Common myeloid progenitor, CD34-positive (primary cell): ENCODE measurements at regions not wholly inside any gene's neighbourhood (a gene's known extent, or its start where the extent isn't known, plus 50 kb on each side); places are given as distances from the start of the nearest gene placed in this dataset.

ENCODE experiments used
- CTCF ChIA-PET: fragments of 350-600 bp; sonication (Branson Sonifier 250); formaldehyde crosslinking; loops from one replicate; lab custom pipeline; 2021; ENCODE audit warnings: antibody characterized with exemption; lab: Charles Lee
- POLR2A ChIA-PET: fragments of 350-600 bp; sonication (Branson Sonifier 250); formaldehyde crosslinking; loops from one replicate; lab custom pipeline; 2021; ENCODE audit warnings: antibody characterized with exemption; lab: Charles Lee
- DNase-seq, 3 donors: peaks; one replicate each; pipeline versions ENCODE4 v3.0.0 to v3.0.0-alpha.2; 2013
- H3K27ac ChIP-seq, 2 experiments: 1 replicate in 1 of 2; 2 replicates in 1 of 2; pipeline ENCODE4 v1.7.0; 2013; ENCODE audit warnings: inconsistent platforms in 2 of 2, low read length in 2 of 2, mild to moderate bottlenecking in 2 of 2, low read depth in 1 of 2, moderate library complexity in 1 of 2; ENCODE audit not compliant: severe bottlenecking in 2 of 2, insufficient read depth in 1 of 2, poor library complexity in 1 of 2
- H3K27me3 ChIP-seq, 5 experiments: replicated peaks in 2 of 5; 1 replicate in 3 of 5; 2 replicates in 2 of 5; pipeline versions ENCODE4 v1.6.1 to v1.7.0; 2013; ENCODE audit warnings: low read length in 4 of 5, mild to moderate bottlenecking in 2 of 5, moderate library complexity in 2 of 5, inconsistent platforms in 1 of 5; ENCODE audit not compliant: insufficient read depth in 5 of 5, control insufficient read depth in 4 of 5
- H3K36me3 ChIP-seq, 4 experiments: 1 replicate in 2 of 4; 2 replicates in 2 of 4; pipeline versions ENCODE4 v1.6.1 to v1.7.0; 2013; ENCODE audit warnings: low read length in 3 of 4, control low read depth in 1 of 4, mild to moderate bottlenecking in 1 of 4; ENCODE audit not compliant: control insufficient read depth in 4 of 4, insufficient read depth in 4 of 4
- H3K4me1 ChIP-seq, 4 experiments: 1 replicate in 3 of 4; 2 replicates in 1 of 4; pipeline versions ENCODE4 v1.6.1 to v1.7.1; 2013; ENCODE audit warnings: low read length in 3 of 4, mild to moderate bottlenecking in 3 of 4, control low read depth in 1 of 4, inconsistent platforms in 1 of 4, moderate library complexity in 1 of 4; ENCODE audit not compliant: control insufficient read depth in 4 of 4, insufficient read depth in 4 of 4; ENCODE audit errors: control extremely low read depth in 1 of 4
- H3K4me3 ChIP-seq, 7 experiments: 1 replicate in 4 of 7; 2 replicates in 3 of 7; pipeline versions ENCODE4 v1.5.1 to v1.7.0; 2013; ENCODE audit warnings: mild to moderate bottlenecking in 7 of 7, low read length in 6 of 7, moderate library complexity in 6 of 7, inconsistent platforms in 2 of 7, low read depth in 2 of 7, control low read depth in 1 of 7; ENCODE audit not compliant: insufficient read depth in 4 of 7, control insufficient read depth in 1 of 7; ENCODE audit errors: extremely low read depth in 1 of 7
- H3K9me3 ChIP-seq, 5 experiments: 1 replicate in 4 of 5; 2 replicates in 1 of 5; pipeline versions ENCODE4 v1.6.1 to v1.7.1; 2013; ENCODE audit warnings: low read length in 4 of 5, mild to moderate bottlenecking in 2 of 5, inconsistent platforms in 1 of 5, low read depth in 1 of 5, moderate library complexity in 1 of 5; ENCODE audit not compliant: control insufficient read depth in 4 of 5, insufficient read depth in 2 of 5; ENCODE audit errors: control extremely low read depth in 1 of 5
- WGBS: methylation state at CpG from one replicate; pipeline ENCODE4 v1.1.5; 2013; ENCODE audit not compliant: insufficient coverage; 5-methylcytosine and 5-hydroxymethylcytosine counted together

GRCh38 chr16:77551357-77551756 lies 116.5 kb upstream of the ADAMTS18 start:
- Histone ChIP-seq H3K4me1 (no peaks in the 10 kb centered on the region), H3K9me3 (no peaks in the 10 kb centered on the region), H3K27ac (no peak overlapping the region), H3K4me3 (no peak overlapping the region), H3K36me3 (no peaks in the 10 kb centered on the region), H3K27me3 (peaks cover 0 to 3% (median 2%) of the 10 kb centered on the region in 5 experiments)
- CTCF ChIA-PET: no interaction called here
- no peak for DNase-seq
- 95% methylated on average over 2 of the region's 2 CpGs for WGBS
- POLR2A ChIA-PET: no interaction called here

DNA sequence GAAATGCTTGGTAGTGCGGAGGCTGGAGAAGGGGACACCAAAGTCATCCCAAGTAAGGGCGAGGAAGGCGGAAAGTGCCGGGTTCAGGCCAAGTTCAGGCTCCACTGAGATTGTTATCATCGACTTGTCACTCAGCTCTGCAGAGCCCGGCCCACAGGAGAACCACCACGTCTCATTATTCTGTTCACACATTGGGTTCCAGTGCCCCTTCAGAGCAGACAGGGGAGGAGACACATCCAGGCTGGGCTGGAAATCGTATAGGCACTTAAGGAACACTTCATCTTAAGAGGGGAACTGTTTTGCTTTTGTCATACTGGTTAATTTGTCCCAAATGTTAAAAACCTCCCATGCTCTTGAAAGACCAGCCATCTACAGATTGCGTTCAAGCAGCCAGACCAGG lies 118.3 kb upstream of the ADAMTS18 start:
- ChIA-PET CTCF (no interaction called here), POLR2A (no interaction called here)
- WGBS: 85% methylated on average over 9 of the region's 9 CpGs
- DNase-seq: no peak
- Histone ChIP-seq H3K4me3 (no peak overlapping the region), H3K27ac (no peak overlapping the region), H3K4me1 (no peaks in the 10 kb centered on the region), H3K27me3 (peaks cover 2 to 3% (median 3%) of the 10 kb centered on the region in 5 experiments), H3K36me3 (no peaks in the 10 kb centered on the region), H3K9me3 (no peaks in the 10 kb centered on the region)

GRCh38 chr16:77555126-77555525 lies 120.3 kb upstream of the ADAMTS18 start:
- ChIA-PET CTCF (interaction anchor here (1.1 kb wide), 1 partner anchor 29 kb away, joined by 3 read pairs; no protein-coding TSS in a partner anchor), POLR2A (no interaction called here)
- H3K27ac ChIP-seq: no peak overlapping the region
- no CpG with 5 or more reads among the region's 1 CpG for WGBS
- H3K36me3 ChIP-seq: no peaks in the 10 kb centered on the region
- no peak for DNase-seq
- H3K4me1 ChIP-seq: no peaks in the 10 kb centered on the region
- no peaks in the 10 kb centered on the region for H3K9me3 ChIP-seq
- H3K27me3 ChIP-seq: peaks cover 2 to 3% (median 3%) of the 10 kb centered on the region in 5 experiments
- H3K4me3 ChIP-seq: no peak overlapping the region

DNA sequence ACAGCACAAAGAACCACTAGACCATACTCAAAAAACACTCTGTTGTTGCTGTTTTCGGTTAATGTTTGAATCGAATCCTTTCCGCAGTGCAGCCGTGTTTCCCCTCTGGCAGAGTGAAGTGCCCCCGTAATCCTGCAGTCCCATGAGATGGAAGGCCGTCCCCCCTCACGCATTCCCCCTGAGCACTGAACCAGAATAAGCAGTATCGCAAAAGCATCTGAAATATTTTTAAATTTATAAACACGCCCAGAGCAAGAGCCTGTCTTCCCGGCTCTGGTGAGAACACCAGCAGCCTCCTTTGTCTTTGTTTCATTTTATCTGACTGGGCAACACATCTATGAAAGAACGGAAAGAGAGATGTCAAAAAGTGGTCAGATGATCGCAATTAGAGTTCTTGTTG lies 121.0 kb upstream of the ADAMTS18 start:
- CTCF ChIA-PET: no interaction called here
- Histone ChIP-seq H3K9me3 (no peaks in the 10 kb centered on the region), H3K36me3 (no peaks in the 10 kb centered on the region), H3K27me3 (peaks cover 2 to 3% (median 2%) of the 10 kb centered on the region in 5 experiments), H3K4me3 (no peak overlapping the region), H3K4me1 (no peaks in the 10 kb centered on the region), H3K27ac (no peak overlapping the region)
- 92% methylated on average over 11 of the region's 12 CpGs for WGBS
- DNase-seq: no peak
- POLR2A ChIA-PET: no interaction called here

DNA sequence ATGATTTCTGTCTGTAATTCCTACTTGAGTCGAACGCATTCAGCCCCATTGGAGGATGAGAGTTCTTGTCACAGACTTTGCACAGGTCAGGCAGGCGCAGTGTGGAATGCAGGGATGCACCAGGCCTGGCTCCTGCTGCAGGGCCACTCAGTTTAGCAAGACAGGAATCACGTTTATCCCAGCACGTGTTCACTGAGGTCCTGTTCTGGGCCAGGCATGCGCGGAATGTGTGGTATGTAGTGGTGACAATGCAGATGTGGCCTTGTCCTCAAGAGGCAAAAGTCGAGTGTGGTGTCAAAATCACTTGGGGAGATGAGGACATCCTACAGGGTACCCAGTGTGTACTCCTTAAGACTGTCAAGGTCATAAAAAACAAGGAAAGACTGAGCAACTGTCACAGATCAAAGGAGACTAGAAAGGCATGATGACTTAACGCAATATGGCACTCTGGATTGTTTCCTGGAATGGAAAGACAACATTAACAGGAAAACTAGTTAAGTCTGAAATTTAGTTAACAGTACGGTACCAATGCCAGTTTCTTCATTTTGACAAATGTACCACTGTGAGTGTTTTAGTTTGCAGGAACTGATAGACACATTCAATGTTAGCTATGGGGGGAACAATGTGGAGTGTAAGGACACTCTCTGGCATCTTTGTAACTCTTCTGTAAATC lies 121.5 kb upstream of the ADAMTS18 start:
- ChIA-PET CTCF (no interaction called here), POLR2A (no interaction called here)
- no peak for DNase-seq
- H3K4me1 ChIP-seq: no peaks in the 10 kb centered on the region
- WGBS: 62% methylated on average over 10 of the region's 10 CpGs
- H3K27ac ChIP-seq: no peak overlapping the region
- H3K36me3 ChIP-seq: no peaks in the 10 kb centered on the region
- H3K4me3 ChIP-seq: no peak overlapping the region
- H3K27me3 ChIP-seq: peaks cover 0 to 3% (median 2%) of the 10 kb centered on the region in 5 experiments
- H3K9me3 ChIP-seq: no peaks in the 10 kb centered on the region

GRCh38 chr16:77557385-77557784 lies 122.6 kb upstream of the ADAMTS18 start:
- CTCF ChIA-PET: no interaction called here
- no peaks in the 10 kb centered on the region for H3K9me3 ChIP-seq
- H3K36me3 ChIP-seq: no peaks in the 10 kb centered on the region
- no peak for DNase-seq
- H3K4me3 ChIP-seq: no peak overlapping the region
- H3K27me3 ChIP-seq: peaks cover 0 to 3% (median 0%) of the 10 kb centered on the region in 5 experiments
- H3K27ac ChIP-seq: no peak overlapping the region
- whole genome bisulfite sequencing: 60% methylated on average over 2 of the region's 2 CpGs
- H3K4me1 ChIP-seq: no peaks in the 10 kb centered on the region
- POLR2A ChIA-PET: no interaction called here

DNA sequence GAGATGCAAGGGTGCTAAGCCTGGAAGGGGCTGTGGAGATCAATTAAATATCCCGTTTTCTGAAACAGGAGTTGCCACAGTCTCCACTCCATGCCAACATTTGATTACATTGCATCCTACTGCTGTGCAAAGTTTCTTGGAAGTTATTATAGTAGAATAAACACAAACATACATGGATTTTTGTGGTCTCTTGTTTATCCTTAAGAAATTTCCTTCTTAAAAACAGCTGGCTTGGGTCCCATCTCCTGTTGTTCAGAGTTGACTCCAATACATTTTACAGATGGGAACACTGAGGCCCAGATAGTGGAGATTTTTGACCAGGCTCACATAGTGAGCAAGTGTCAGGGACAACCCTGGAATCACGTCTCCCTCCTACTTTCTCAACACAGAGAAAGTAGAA lies 124.0 kb upstream of the ADAMTS18 start:
- Histone ChIP-seq H3K4me1 (no peaks in the 10 kb centered on the region), H3K9me3 (no peaks in the 10 kb centered on the region), H3K36me3 (no peaks in the 10 kb centered on the region), H3K27ac (no peak overlapping the region), H3K4me3 (no peak overlapping the region), H3K27me3 (peaks cover 0 to 3% (median 2%) of the 10 kb centered on the region in 5 experiments)
- ChIA-PET CTCF (no interaction called here), POLR2A (no interaction called here)
- no peak for DNase-seq
- WGBS: no CpG with 5 or more reads among the region's 2 CpGs
